Lower leg skin (tissue), 4 donors: ENCODE measurements at regions not wholly inside any gene's neighbourhood (a gene's known extent, or its start where the extent isn't known, plus 50 kb on each side); places are given as distances from the start of the nearest gene placed in this dataset.

Source experiments
- DNase-seq, 2 donors: peaks; one replicate each; pipeline ENCODE4 v3.0.0-alpha.2; 2019; ENCODE audit warnings: low spot score in 2 of 2
- H3K4me3 ChIP-seq: fragments of 200-600 bp; sonication (generic); 2 replicates; pipeline ENCODE4 v1.5.1; 2017; ENCODE audit warnings: mild to moderate bottlenecking, low read depth; ENCODE audit not compliant: poor library complexity, severe bottlenecking
- CTCF ChIP-seq, 3 donors: fragments of 450-650 bp; IDR thresholded peaks; one replicate each; pipeline ENCODE4 v1.5.1; 2016; ENCODE audit warnings: antibody characterized with exemption in 3 of 3, mild to moderate bottlenecking in 3 of 3, moderate library complexity in 2 of 3
- POLR2A ChIP-seq, 2 donors: fragments of 450-650 bp; IDR thresholded peaks; one replicate each; pipeline ENCODE4 v1.6.1; 2016 to 2017; ENCODE audit warnings: antibody characterized with exemption in 2 of 2, mild to moderate bottlenecking in 1 of 2, moderate library complexity in 1 of 2
- WGBS, 2 donors: methylation state at CpG; one replicate each; pipeline ENCODE4 v1.1.5; 2018; 5-methylcytosine and 5-hydroxymethylcytosine counted together
- intact Hi-C: fragments of 100-400 bp; cut with DNase I; formaldehyde crosslinking; loops from one replicate; pipeline ENCODE4 v1.15.0; 2023; ENCODE audit warnings: low total_unique reads

GRCh38 chr5:111859533-111860270 is 102.7 kb upstream of the NREP start:
- DNase-seq, result no peak
- 63 to 72% methylated on average over 4 of the region's 4 CpGs for WGBS, 2 donors
- TF ChIP-seq CTCF (IDR thresholded peaks at IDR 0.05), result no peak
- TF ChIP-seq POLR2A (IDR thresholded peaks at IDR 0.05), result no peak
- no peak overlapping the region for H3K4me3 ChIP-seq
- intact Hi-C loops, result no loop called here

GRCh38 chr5:111859031-111859430 is 102.0 kb upstream of the NREP start:
- no peak overlapping the region for H3K4me3 ChIP-seq
- intact Hi-C loops, result no loop called here
- TF ChIP-seq CTCF (IDR thresholded peaks at IDR 0.05) (no peak), POLR2A (IDR thresholded peaks at IDR 0.05) (no peak)
- DNase-seq, result no peak

GRCh38 chr5:111857623-111858022 is 100.6 kb upstream of the NREP start:
- no peak overlapping the region for H3K4me3 ChIP-seq
- intact Hi-C loops, result no loop called here
- TF ChIP-seq POLR2A (IDR thresholded peaks at IDR 0.05) (no peak), CTCF (IDR thresholded peaks at IDR 0.05) (no peak)
- no peak for DNase-seq

- intact Hi-C loops, result no loop called here
- no peak for DNase-seq
- H3K4me3 ChIP-seq, result no peak overlapping the region
- WGBS, 2 donors, result 92 to 93% methylated on average over 5 of the region's 5 CpGs
- TF ChIP-seq POLR2A (IDR thresholded peaks at IDR 0.05), result no peak
- no peak for TF ChIP-seq CTCF (IDR thresholded peaks at IDR 0.05)
These were observed 100.0 kb upstream of the NREP start for GRCh38 chr5:111856876-111857466.

- intact Hi-C loops, result no loop called here
- TF ChIP-seq POLR2A (IDR thresholded peaks at IDR 0.05), result no peak
- no peak overlapping the region for H3K4me3 ChIP-seq
- DNase-seq, result no peak
- 81 to 88% methylated on average over 1 of the region's 1 CpG for WGBS, 2 donors
These were observed 98.4 kb upstream of the NREP start for GRCh38 chr5:111855356-111855755.

- 42 to 68% methylated on average over 2 of the region's 2 CpGs for WGBS, 2 donors
- no peak overlapping the region for H3K4me3 ChIP-seq
- no peak for TF ChIP-seq POLR2A (IDR thresholded peaks at IDR 0.05)
- no peak for TF ChIP-seq CTCF (IDR thresholded peaks at IDR 0.05)
- no peak for DNase-seq
- intact Hi-C loops, result no loop called here
These were observed 97.2 kb upstream of the NREP start for GRCh38 chr5:111854186-111854585.
